Activated B cell treated with CpG ODN at 0.5 μM for 24 hours (primary cell): ENCODE measurements at regions not wholly inside any gene's neighbourhood (a gene's known extent, or its start where the extent isn't known, plus 50 kb on each side); places are given as distances from the start of the nearest gene placed in this dataset.

Source experiments
- ATAC-seq: fragments of 200-7000 bp; cut with Tn5 transposase; one replicate; pipeline ENCODE4 v1.10.0; 2021; ENCODE audit warnings: low read depth, mild to moderate bottlenecking, moderate library complexity
- CTCF ChIA-PET: fragments of 350-600 bp; sonication (Branson Sonifier 250); formaldehyde crosslinking; loops from one replicate; lab custom pipeline; 2021; ENCODE audit warnings: antibody characterized with exemption; lab: Charles Lee
- POLR2A ChIA-PET: fragments of 350-600 bp; sonication (Branson Sonifier 250); formaldehyde crosslinking; loops from one replicate; lab custom pipeline; 2021; ENCODE audit warnings: antibody characterized with exemption; lab: Charles Lee
- DNase-seq: peaks from one replicate; pipeline ENCODE4 v3.0.0; 2022
- H3K27ac Mint-ChIP-seq: one replicate; pipeline ENCODE4 v1.8.0; 2020; ENCODE audit warnings: mixed read lengths
- H3K27me3 Mint-ChIP-seq: one replicate; pipeline ENCODE4 v1.8.0; 2021; ENCODE audit warnings: mixed read lengths
- H3K36me3 Mint-ChIP-seq: one replicate; pipeline ENCODE4 v1.8.0; 2021; ENCODE audit warnings: low read depth, mixed read lengths
- H3K4me1 Mint-ChIP-seq: one replicate; pipeline ENCODE4 v1.8.0; 2021; ENCODE audit warnings: mixed read lengths
- H3K4me3 Mint-ChIP-seq: one replicate; pipeline ENCODE4 v1.8.0; 2020; ENCODE audit warnings: mild to moderate bottlenecking, mixed read lengths
- H3K9me3 Mint-ChIP-seq: one replicate; pipeline ENCODE4 v1.8.0; 2020; ENCODE audit warnings: mixed read lengths
- CTCF ChIP-seq: fragments of 200-600 bp; IDR thresholded peaks from one replicate; pipeline ENCODE4 v1.8.0; 2022; ENCODE audit warnings: antibody characterized with exemption, mild to moderate bottlenecking
- intact Hi-C: fragments of 100-400 bp; cut with micrococcal nuclease; formaldehyde crosslinking; loops from one replicate; pipeline ENCODE4 v1.15.1; 2024

DNA sequence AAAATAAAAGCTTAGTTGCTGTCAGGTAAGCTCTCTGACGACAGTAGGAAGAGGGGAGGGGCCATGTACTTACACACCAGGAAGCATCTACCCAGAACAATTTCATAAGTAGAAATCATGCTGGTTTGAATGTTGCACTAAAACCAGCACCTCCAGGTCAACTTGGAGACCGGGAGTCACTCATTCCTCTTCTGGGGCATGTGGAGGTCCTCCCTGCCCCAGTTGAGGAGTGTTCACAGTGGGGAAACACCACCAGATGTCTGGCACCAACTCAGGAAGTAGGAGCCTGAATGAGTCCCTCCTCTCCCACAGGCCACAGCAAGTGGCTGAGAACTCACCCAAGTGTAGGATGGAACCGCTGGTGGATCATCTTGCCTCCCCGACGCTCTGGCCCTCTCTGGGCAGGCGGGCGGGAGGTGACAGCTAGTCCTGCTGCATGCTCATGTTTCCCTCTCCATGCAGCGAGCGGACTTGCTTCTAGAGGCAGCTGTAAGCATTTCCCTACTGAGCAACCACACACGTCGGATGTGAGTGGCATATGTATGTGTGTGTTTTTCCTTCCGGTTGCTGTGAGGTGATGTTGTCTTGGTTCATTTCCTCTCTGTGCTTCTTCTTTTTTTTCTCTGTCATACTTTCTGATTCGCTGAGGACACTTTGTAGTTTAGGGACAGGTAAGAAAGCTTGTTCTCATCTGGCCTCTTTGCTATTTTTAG lies 149.5 kb upstream of the NEDD9 start:
- peak overlapping the region; percentile 93 for H3K27ac Mint-ChIP-seq
- peak overlapping the region; percentile 91 for H3K4me3 Mint-ChIP-seq
- TF ChIP-seq CTCF: no peak
- H3K27me3 Mint-ChIP-seq: no peaks in the 10 kb centered on the region
- ATAC-seq (peak; percentile 89), DNase-seq (peak; percentile 58)
- H3K36me3 Mint-ChIP-seq: peaks cover 31% of the 10 kb centered on the region
- ChIA-PET POLR2A (interaction anchor here (0.6 to 6.8 kb wide), 30 partner anchors 8 to 208 kb away, joined by 3 to 72 read pairs (median 4); no protein-coding TSS in a partner anchor), CTCF (interaction anchor here (1.1 to 4.5 kb wide), 6 partner anchors 8 to 207 kb away, joined by 3 to 27 read pairs (median 4); no protein-coding TSS in a partner anchor)
- peaks cover 84% of the 10 kb centered on the region for H3K4me1 Mint-ChIP-seq
- H3K9me3 Mint-ChIP-seq: no peaks in the 10 kb centered on the region
- intact Hi-C loops: loop anchor here (1.0 to 10.0 kb wide), 10 partner anchors 8 to 1975 kb away; partner anchors contain the start of genes HIVEP1, NEDD9 and TMEM170B

- ATAC-seq (no peak), DNase-seq (no peak)
- H3K27me3 Mint-ChIP-seq: no peaks in the 10 kb centered on the region
- H3K27ac Mint-ChIP-seq: peak overlapping the region; percentile 93
- no peak for TF ChIP-seq CTCF
- H3K36me3 Mint-ChIP-seq: peaks cover 36% of the 10 kb centered on the region
- H3K4me3 Mint-ChIP-seq: peak overlapping the region; percentile 91
- no peaks in the 10 kb centered on the region for H3K9me3 Mint-ChIP-seq
- ChIA-PET CTCF (interaction anchor here (1.1 to 4.5 kb wide), 3 partner anchors 80 to 206 kb away, joined by 3 to 27 read pairs (median 4); no protein-coding TSS in a partner anchor), POLR2A (interaction anchor here (0.6 to 6.8 kb wide), 23 partner anchors 8 to 207 kb away, joined by 3 to 72 read pairs (median 5); no protein-coding TSS in a partner anchor)
- H3K4me1 Mint-ChIP-seq: peaks cover 84% of the 10 kb centered on the region
- intact Hi-C loops: loop anchor here (5.0 to 10.0 kb wide), 4 partner anchors 156 to 1976 kb away; partner anchors contain the start of genes HIVEP1 and TMEM170B
These were observed 148.7 kb upstream of the NEDD9 start for GRCh38 chr6:11380969-11381744.

DNA sequence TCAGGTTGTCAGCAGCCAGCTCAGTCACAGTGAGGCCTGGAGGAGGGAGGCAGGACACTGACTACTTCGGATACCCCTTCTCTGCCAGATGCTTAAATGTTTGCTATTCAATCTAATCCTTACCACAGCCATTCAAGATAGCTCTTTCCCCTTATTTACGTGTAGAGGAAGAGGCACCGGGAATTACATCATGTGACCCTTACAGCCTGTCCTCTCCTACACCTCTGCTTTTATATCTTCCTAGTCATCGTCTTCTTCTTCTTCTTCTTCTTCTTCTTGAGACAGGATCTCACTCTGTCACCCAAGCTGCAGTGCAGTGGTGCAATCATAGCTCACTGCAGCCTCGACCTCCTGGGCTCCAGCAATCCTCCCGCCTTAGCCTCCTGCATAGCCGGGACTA lies 148.1 kb upstream of the NEDD9 start:
- Mint-ChIP-seq H3K27ac (peak overlapping the region; percentile 93), H3K36me3 (peaks cover 38% of the 10 kb centered on the region), H3K27me3 (no peaks in the 10 kb centered on the region), H3K9me3 (no peaks in the 10 kb centered on the region), H3K4me1 (peaks cover 84% of the 10 kb centered on the region), H3K4me3 (peak overlapping the region; percentile 91)
- POLR2A ChIA-PET: interaction anchor here (0.6 to 6.8 kb wide), 10 partner anchors 12 to 206 kb away, joined by 3 to 72 read pairs (median 6); no protein-coding TSS in a partner anchor
- intact Hi-C loops: loop anchor here (5.0 to 10.0 kb wide), 4 partner anchors 157 to 1977 kb away; partner anchors contain the start of genes HIVEP1 and TMEM170B
- CTCF ChIA-PET: interaction anchor here (4.5 kb wide), 1 partner anchor 115 kb away, joined by 27 read pairs; no protein-coding TSS in a partner anchor
- no peak for TF ChIP-seq CTCF
- DNase-seq: no peak
- ATAC-seq: no peak

DNA sequence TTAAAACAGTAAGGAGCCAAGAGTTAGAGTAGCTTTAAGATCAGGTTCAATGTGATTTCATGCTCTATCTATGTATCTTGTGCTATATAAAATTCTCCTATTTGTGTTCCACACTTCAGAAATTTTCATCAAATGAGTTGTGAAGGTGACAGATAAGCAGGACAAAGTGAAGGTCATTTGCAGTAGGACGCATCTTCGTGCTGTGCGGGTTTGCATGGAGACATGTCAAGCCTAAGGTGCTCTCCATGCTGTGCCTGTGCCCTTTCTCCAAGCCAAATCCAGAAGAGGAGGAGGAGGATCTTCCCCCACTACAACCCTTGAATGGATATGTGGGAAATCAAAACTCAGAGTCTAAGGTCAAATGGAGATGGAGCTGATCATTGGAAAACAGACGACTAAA lies 147.3 kb upstream of the NEDD9 start:
- peaks cover 41% of the 10 kb centered on the region for H3K36me3 Mint-ChIP-seq
- no peaks in the 10 kb centered on the region for H3K9me3 Mint-ChIP-seq
- no peak for DNase-seq
- intact Hi-C loops: loop anchor here (5.0 to 10.0 kb wide), 4 partner anchors 157 to 1977 kb away; partner anchors contain the start of genes HIVEP1 and TMEM170B
- CTCF ChIA-PET: interaction anchor here (4.5 kb wide), 1 partner anchor 116 kb away, joined by 27 read pairs; no protein-coding TSS in a partner anchor
- no peak for ATAC-seq
- TF ChIP-seq CTCF: no peak
- peak overlapping the region; percentile 38 for H3K27ac Mint-ChIP-seq
- peaks cover 87% of the 10 kb centered on the region for H3K4me1 Mint-ChIP-seq
- POLR2A ChIA-PET: interaction anchor here (0.9 to 6.8 kb wide), 2 partner anchors 11 to 80 kb away, joined by 3 to 72 read pairs; no protein-coding TSS in a partner anchor
- peak overlapping the region; percentile 91 for H3K4me3 Mint-ChIP-seq
- H3K27me3 Mint-ChIP-seq: no peaks in the 10 kb centered on the region
